Endothelial cell (in vitro differentiated cells): ENCODE measurements at regions not wholly inside any gene's neighbourhood (a gene's known extent, or its start where the extent isn't known, plus 50 kb on each side); places are given as distances from the start of the nearest gene placed in this dataset.

Source experiments
- DNase-seq: peaks from one replicate; pipeline ENCODE4 v3.0.0; 2021; ENCODE audit warnings: low spot score
- H3K27ac Mint-ChIP-seq: one replicate; pipeline ENCODE4 v1.8.0; 2021; ENCODE audit warnings: mixed read lengths, inconsistent platforms; ENCODE audit not compliant: unreplicated experiment
- H3K27me3 Mint-ChIP-seq: one replicate; pipeline ENCODE4 v1.8.0; 2021; ENCODE audit warnings: mild to moderate bottlenecking, moderate library complexity, mixed read lengths, inconsistent platforms; ENCODE audit not compliant: unreplicated experiment
- H3K36me3 Mint-ChIP-seq: one replicate; pipeline ENCODE4 v1.8.0; 2021; ENCODE audit warnings: mild to moderate bottlenecking, low read depth, mixed read lengths, inconsistent platforms; ENCODE audit not compliant: unreplicated experiment
- H3K4me1 Mint-ChIP-seq: one replicate; pipeline ENCODE4 v1.8.0; 2021; ENCODE audit warnings: mild to moderate bottlenecking, mixed read lengths, inconsistent platforms; ENCODE audit not compliant: unreplicated experiment
- H3K4me3 Mint-ChIP-seq: one replicate; pipeline ENCODE4 v1.8.0; 2021; ENCODE audit warnings: mild to moderate bottlenecking, mixed read lengths, inconsistent platforms; ENCODE audit not compliant: unreplicated experiment
- H3K9me3 Mint-ChIP-seq: one replicate; pipeline ENCODE4 v1.8.0; 2021; ENCODE audit warnings: mixed read lengths, inconsistent platforms; ENCODE audit not compliant: unreplicated experiment
- CTCF ChIP-seq: fragments of 200-600 bp; sonication (generic); IDR thresholded peaks from one replicate; pipeline ENCODE4 v1.5.0; 2021; ENCODE audit warnings: antibody characterized with exemption; ENCODE audit not compliant: unreplicated experiment

GRCh38 chr5:39896104-39896503 lies 471.3 kb upstream of the DAB2 start:
- no peaks in the 10 kb centered on the region for H3K9me3 Mint-ChIP-seq

GRCh38 chr5:39892708-39893107 lies 467.9 kb upstream of the DAB2 start:
- H3K4me3 Mint-ChIP-seq, result no peak overlapping the region
- no peaks in the 10 kb centered on the region for H3K9me3 Mint-ChIP-seq
- H3K27ac Mint-ChIP-seq, result no peak overlapping the region
- H3K4me1 Mint-ChIP-seq, result no peaks in the 10 kb centered on the region
- no peak for TF ChIP-seq CTCF
- H3K36me3 Mint-ChIP-seq, result no peaks in the 10 kb centered on the region
- DNase-seq, result no peak
- H3K27me3 Mint-ChIP-seq, result no peaks in the 10 kb centered on the region

More at GRCh38 chr5:39896104-39896503, 471.3 kb upstream of the DAB2 start:
- H3K4me1 Mint-ChIP-seq, result no peaks in the 10 kb centered on the region
- H3K4me3 Mint-ChIP-seq, result no peak overlapping the region
- DNase-seq, result no peak
- no peaks in the 10 kb centered on the region for H3K36me3 Mint-ChIP-seq
- no peaks in the 10 kb centered on the region for H3K27me3 Mint-ChIP-seq
- no peak overlapping the region for H3K27ac Mint-ChIP-seq
- no peak for TF ChIP-seq CTCF

- no peaks in the 10 kb centered on the region for H3K4me1 Mint-ChIP-seq
- no peaks in the 10 kb centered on the region for H3K9me3 Mint-ChIP-seq
- H3K4me3 Mint-ChIP-seq, result no peak overlapping the region
- no peak for DNase-seq
- H3K27ac Mint-ChIP-seq, result no peak overlapping the region
- TF ChIP-seq CTCF, result no peak
- H3K27me3 Mint-ChIP-seq, result no peaks in the 10 kb centered on the region
- H3K36me3 Mint-ChIP-seq, result no peaks in the 10 kb centered on the region
These were observed 466.6 kb upstream of the DAB2 start for GRCh38 chr5:39891376-39891775.

- no peak overlapping the region for H3K27ac Mint-ChIP-seq
- no peaks in the 10 kb centered on the region for H3K9me3 Mint-ChIP-seq
- no peaks in the 10 kb centered on the region for H3K36me3 Mint-ChIP-seq
- TF ChIP-seq CTCF, result no peak
- no peak for DNase-seq
- no peaks in the 10 kb centered on the region for H3K27me3 Mint-ChIP-seq
- no peaks in the 10 kb centered on the region for H3K4me1 Mint-ChIP-seq
- H3K4me3 Mint-ChIP-seq, result no peak overlapping the region
These were observed 456.2 kb upstream of the DAB2 start for GRCh38 chr5:39880985-39881384.

- H3K9me3 Mint-ChIP-seq, result no peaks in the 10 kb centered on the region
- no peak for DNase-seq
- TF ChIP-seq CTCF, result no peak
- H3K4me1 Mint-ChIP-seq, result no peaks in the 10 kb centered on the region
- no peaks in the 10 kb centered on the region for H3K36me3 Mint-ChIP-seq
- H3K4me3 Mint-ChIP-seq, result no peak overlapping the region
- H3K27me3 Mint-ChIP-seq, result no peaks in the 10 kb centered on the region
- no peak overlapping the region for H3K27ac Mint-ChIP-seq
These were observed 452.7 kb upstream of the DAB2 start for GRCh38 chr5:39877479-39877878.
